C4-2B (cell line): ENCODE measurements at regions not wholly inside any gene's neighbourhood (a gene's known extent, or its start where the extent isn't known, plus 50 kb on each side); places are given as distances from the start of the nearest gene placed in this dataset.

ENCODE experiments used
- H3K27ac ChIP-seq: fragments of 450-650 bp; 2 replicates; pipeline ENCODE4 v1.5.1; 2017
- ZFX ChIP-seq: fragments of 450-650 bp; IDR thresholded peaks from 2 replicates; pipeline ENCODE4 v1.6.1; 2017
- TF ChIP-seq, protein P1 (sequence below): fragments of 450-650 bp; conservative IDR thresholded peaks from 2 replicates; pipeline ENCODE4 v1.5.1; 2017; ENCODE audit warnings: mild to moderate bottlenecking

DNA sequence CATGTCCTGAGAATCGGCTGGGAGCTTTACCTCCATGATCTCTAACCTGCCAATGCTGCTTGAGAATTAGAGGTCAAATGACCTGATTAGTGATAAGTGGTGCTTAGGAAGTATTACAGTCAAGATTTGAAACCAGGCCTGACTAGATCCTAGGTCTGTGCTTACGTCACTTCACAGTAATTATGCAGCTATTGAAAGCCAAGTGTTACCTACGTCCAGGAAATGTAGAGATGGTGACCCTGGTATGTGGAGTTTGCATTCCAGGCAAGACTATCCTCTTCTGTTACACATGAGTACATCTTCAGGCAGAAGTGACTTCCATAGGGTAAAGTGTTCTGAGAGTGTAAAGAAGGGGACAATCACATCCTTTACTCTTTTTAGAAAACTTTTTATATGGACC, 530.4 kb upstream of the TENM4 start:
- H3K27ac ChIP-seq = no peak overlapping the region

DNA sequence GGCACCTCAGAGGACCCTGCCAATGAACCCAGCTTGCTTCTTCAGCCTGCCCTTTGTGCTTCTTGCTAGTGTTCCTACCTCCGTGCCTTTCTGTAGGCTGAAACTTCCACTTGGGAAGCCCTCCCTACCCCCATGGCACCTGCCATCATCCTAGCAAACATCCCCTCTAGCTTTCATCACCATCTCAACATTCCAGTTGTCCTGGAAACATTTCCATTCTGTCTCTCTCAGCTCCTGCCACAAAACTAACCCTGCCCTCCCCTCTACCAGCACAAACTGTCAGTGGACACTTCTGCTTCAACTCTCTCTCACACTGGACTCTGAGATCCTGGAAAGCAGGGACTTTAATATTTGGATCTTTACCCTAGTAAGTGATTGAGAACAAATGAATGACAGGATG, 525.8 kb upstream of the TENM4 start:
- H3K27ac ChIP-seq = no peak overlapping the region
- TF ChIP-seq, protein P1, sequence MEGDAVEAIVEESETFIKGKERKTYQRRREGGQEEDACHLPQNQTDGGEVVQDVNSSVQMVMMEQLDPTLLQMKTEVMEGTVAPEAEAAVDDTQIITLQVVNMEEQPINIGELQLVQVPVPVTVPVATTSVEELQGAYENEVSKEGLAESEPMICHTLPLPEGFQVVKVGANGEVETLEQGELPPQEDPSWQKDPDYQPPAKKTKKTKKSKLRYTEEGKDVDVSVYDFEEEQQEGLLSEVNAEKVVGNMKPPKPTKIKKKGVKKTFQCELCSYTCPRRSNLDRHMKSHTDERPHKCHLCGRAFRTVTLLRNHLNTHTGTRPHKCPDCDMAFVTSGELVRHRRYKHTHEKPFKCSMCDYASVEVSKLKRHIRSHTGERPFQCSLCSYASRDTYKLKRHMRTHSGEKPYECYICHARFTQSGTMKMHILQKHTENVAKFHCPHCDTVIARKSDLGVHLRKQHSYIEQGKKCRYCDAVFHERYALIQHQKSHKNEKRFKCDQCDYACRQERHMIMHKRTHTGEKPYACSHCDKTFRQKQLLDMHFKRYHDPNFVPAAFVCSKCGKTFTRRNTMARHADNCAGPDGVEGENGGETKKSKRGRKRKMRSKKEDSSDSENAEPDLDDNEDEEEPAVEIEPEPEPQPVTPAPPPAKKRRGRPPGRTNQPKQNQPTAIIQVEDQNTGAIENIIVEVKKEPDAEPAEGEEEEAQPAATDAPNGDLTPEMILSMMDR = no peak
- TF ChIP-seq ZFX = no peak

More for the DNA sequence above, 530.4 kb upstream of the TENM4 start:
- no peak for TF ChIP-seq ZFX
- TF ChIP-seq, protein P1 = no peak

DNA sequence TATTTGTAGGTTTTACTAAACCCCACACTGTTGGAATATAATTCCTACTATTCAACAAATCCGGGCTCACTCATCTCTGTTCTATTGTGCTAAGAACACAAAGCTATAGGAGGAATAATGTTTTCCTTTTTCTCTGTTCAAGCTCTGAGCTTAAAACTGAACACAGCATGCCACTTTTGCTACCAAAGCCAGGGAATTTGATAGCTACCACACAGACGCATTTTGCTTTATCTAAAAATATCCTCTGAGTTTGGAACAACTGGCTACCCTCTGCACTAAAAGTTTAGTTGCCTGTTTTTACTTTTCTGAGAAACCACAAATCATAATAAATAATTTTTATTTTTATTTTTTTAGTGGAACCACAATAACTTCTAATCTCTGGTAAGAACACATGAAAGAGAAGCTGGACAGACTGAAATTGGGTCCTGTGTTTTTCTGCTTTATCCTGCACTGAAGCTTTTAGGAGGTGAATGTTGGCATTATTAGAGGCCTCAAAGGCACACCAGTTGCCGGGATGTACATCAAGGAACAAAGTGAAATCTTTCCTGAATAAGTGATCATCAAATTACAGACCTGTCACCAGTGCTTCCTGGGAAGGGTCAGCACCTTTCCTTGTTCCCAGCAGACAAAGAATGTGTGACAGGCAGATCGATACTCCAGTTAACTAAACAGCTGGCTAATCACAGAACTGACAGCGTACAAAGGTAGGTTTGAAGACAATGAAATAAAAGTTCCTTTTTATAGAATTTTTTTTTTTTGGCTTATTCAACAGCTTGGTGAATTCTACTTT, 523.2 kb upstream of the TENM4 start:
- H3K27ac ChIP-seq = no peak overlapping the region
- no peak for TF ChIP-seq ZFX
- TF ChIP-seq, protein P1 = no peak

DNA sequence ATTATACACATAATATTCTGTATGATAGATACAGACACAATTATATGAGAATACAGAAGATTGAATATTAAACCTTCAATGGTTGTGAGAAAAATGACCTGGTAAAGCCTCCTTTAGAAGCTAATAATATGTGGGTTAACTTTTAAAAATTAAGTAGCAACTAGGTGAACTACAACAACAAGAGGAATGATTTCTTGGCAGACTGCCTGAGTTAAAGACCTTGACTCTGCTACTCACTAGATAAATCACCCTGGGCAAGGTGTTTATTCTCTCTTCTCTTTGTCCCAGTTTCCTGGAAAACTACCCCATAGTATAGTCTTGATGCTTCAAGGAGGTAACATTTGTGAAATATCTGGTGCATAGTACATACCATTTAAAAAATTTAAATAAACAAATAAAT, 519.6 kb upstream of the TENM4 start:
- no peak overlapping the region for H3K27ac ChIP-seq

DNA sequence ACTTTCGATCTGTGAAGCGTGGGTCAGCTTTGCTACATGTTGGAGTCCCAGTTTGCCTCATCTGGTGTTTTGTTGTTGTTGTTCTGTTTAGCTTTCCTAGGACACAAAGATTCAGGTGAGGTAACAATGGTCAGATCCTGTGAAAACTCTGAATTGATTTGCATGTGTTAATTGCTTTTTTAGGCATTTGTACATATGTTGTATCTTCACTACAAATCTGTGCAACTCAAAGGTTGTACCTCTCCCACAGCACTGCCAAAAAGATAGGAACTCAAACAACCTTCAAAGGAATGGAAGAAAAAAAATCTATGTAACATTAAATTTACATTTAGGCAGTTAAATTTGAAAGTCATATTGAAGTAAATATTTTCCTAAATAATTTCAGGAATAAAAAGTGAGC, 518.5 kb upstream of the TENM4 start:
- no peak for TF ChIP-seq ZFX
- TF ChIP-seq, protein P1 = no peak

More for the DNA sequence above, 519.6 kb upstream of the TENM4 start:
- TF ChIP-seq ZFX = no peak

DNA sequence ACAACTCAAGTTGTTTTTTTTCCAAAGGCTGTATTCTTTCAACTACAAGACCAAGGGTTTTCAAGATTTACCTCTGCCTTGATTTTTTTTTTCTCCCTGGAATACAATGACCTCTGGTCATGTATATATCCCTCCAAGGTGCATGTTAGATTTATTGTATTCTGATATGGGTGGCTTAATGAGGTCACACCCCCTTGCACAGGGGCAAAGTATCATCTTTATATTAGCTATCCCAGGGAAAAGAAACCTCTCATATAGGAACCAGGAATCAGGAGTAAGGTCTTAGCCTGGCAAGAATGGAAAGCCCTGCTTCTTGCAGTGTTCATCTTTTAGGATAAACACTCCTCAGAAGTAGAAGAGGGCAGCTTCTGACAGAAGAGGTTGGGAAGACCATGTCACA, 516.9 kb upstream of the TENM4 start:
- TF ChIP-seq ZFX = no peak
- TF ChIP-seq, protein P1 = no peak

More for the DNA sequence above, 518.5 kb upstream of the TENM4 start:
- no peak overlapping the region for H3K27ac ChIP-seq

DNA sequence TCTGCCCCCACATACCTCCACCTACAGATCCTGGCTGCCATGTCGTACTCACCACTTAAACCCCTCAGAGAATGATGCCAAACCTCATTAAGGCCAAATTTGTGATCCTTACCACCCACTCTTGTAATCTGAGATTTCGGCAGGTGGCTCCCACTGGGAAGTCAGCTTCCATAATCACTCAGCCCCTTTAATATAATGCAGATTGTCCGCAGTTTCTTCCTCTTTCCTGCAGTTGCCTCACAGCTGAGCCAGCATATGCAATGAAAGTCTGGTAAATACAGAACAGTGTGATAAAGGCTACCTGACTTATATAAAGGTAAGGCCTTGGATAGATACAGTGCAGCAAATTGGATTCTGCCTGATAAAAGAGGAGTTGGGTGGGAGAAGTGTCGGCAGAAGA, 515.2 kb upstream of the TENM4 start:
- no peak overlapping the region for H3K27ac ChIP-seq
- TF ChIP-seq, protein P1 = no peak
- TF ChIP-seq ZFX = no peak

More for the DNA sequence above, 516.9 kb upstream of the TENM4 start:
- H3K27ac ChIP-seq = no peak overlapping the region

DNA sequence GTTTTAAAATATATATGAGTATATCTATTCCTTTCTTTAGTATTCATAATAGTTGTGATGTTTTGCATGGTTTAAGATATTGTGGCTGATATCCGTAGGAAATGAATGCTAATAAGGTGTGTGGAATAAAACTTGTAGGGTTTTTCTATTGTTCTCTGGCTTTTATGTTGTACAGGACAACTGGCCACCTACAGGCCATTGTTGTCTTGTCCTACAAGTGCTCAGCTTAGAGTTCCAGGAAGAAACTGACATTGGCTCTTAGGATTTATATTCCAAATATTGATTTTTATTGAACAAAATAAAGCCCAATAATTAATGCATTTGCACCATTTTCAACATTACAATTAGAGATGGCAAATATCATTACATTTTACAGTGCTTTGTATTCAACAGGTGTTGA, 512.8 kb upstream of the TENM4 start:
- no peak for TF ChIP-seq ZFX
- TF ChIP-seq, protein P1 = peak; percentile 24; the same call in 1 of the 2 replicates
- H3K27ac ChIP-seq = no peak overlapping the region
